Calu3 (cell line): ENCODE measurements at regions not wholly inside any gene's neighbourhood (a gene's known extent, or its start where the extent isn't known, plus 50 kb on each side); places are given as distances from the start of the nearest gene placed in this dataset.

Experiments used
- BruUV-seq: library from RNA; stranded (reverse); fragments of 400-500 nt; replicated peaks from 2 replicates; lab custom pipeline; 2021; lab: Mats Ljungman, UMichigan
- CTCF ChIA-PET: fragments of 300-600 bp; sonication (Branson Sonifier 250); formaldehyde crosslinking; loops from one replicate; lab custom pipeline; 2022; ENCODE audit warnings: antibody characterized with exemption; lab: Charles Lee
- DNase-seq: peaks from one replicate; pipeline ENCODE4 v3.0.0; 2022
- H3K27ac Mint-ChIP-seq: one replicate; pipeline ENCODE4 v1.8.0; 2022; ENCODE audit warnings: mixed read lengths; ENCODE audit not compliant: unreplicated experiment
- H3K27me3 Mint-ChIP-seq: one replicate; pipeline ENCODE4 v1.8.0; 2022; ENCODE audit warnings: mixed read lengths; ENCODE audit not compliant: unreplicated experiment
- H3K36me3 Mint-ChIP-seq: one replicate; pipeline ENCODE4 v1.8.0; 2022; ENCODE audit warnings: mild to moderate bottlenecking, moderate library complexity, mixed read lengths; ENCODE audit not compliant: insufficient read depth, unreplicated experiment
- H3K4me1 Mint-ChIP-seq: one replicate; pipeline ENCODE4 v1.8.0; 2022; ENCODE audit warnings: mild to moderate bottlenecking, low read depth, mixed read lengths; ENCODE audit not compliant: unreplicated experiment
- H3K4me3 Mint-ChIP-seq: one replicate; pipeline ENCODE4 v1.8.0; 2022; ENCODE audit warnings: mild to moderate bottlenecking, low read depth, moderate library complexity, mixed read lengths; ENCODE audit not compliant: unreplicated experiment
- H3K9me3 Mint-ChIP-seq: one replicate; pipeline ENCODE4 v1.8.0; 2022; ENCODE audit warnings: low read depth, mixed read lengths; ENCODE audit not compliant: unreplicated experiment
- CTCF ChIP-seq: fragments of 200-600 bp; IDR thresholded peaks from one replicate; pipeline ENCODE4 v1.8.0; 2022; ENCODE audit warnings: antibody characterized with exemption; ENCODE audit not compliant: unreplicated experiment
- intact Hi-C: fragments of 100-400 bp; cut with micrococcal nuclease; formaldehyde crosslinking; loops from one replicate; pipeline ENCODE4 v1.10.0; 2022; ENCODE audit not compliant: unreplicated experiment

- no peak for DNase-seq
- intact Hi-C loops: no loop called here
- H3K9me3 Mint-ChIP-seq: no peaks in the 10 kb centered on the region
- BruUV-seq: no TSS peak
- no peak overlapping the region for H3K4me3 Mint-ChIP-seq
- CTCF ChIA-PET: no interaction called here
- no peak overlapping the region for H3K27ac Mint-ChIP-seq
- no peaks in the 10 kb centered on the region for H3K4me1 Mint-ChIP-seq
- no peak for TF ChIP-seq CTCF
- H3K27me3 Mint-ChIP-seq: peaks cover 55% of the 10 kb centered on the region
- no peaks in the 10 kb centered on the region for H3K36me3 Mint-ChIP-seq
These were observed 161.3 kb downstream of the OLFM1 start for GRCh38 chr9:135248721-135249120.

- no peak for TF ChIP-seq CTCF
- Mint-ChIP-seq H3K36me3 (no peaks in the 10 kb centered on the region), H3K4me3 (no peak overlapping the region), H3K4me1 (no peaks in the 10 kb centered on the region), H3K9me3 (no peaks in the 10 kb centered on the region), H3K27ac (no peak overlapping the region), H3K27me3 (peaks cover 53% of the 10 kb centered on the region)
- CTCF ChIA-PET: no interaction called here
- no peak for DNase-seq
- intact Hi-C loops: no loop called here
- BruUV-seq: no TSS peak
These were observed 161.7 kb downstream of the OLFM1 start for GRCh38 chr9:135249191-135249590.

GRCh38 chr9:135249711-135250110 is 162.2 kb downstream of the OLFM1 start:
- Mint-ChIP-seq H3K27ac (no peak overlapping the region), H3K4me1 (no peaks in the 10 kb centered on the region), H3K4me3 (no peak overlapping the region), H3K36me3 (no peaks in the 10 kb centered on the region), H3K27me3 (peaks cover 49% of the 10 kb centered on the region), H3K9me3 (no peaks in the 10 kb centered on the region)
- TF ChIP-seq CTCF: no peak
- intact Hi-C loops: no loop called here
- no TSS peak for BruUV-seq
- no peak for DNase-seq
- CTCF ChIA-PET: no interaction called here

DNA sequence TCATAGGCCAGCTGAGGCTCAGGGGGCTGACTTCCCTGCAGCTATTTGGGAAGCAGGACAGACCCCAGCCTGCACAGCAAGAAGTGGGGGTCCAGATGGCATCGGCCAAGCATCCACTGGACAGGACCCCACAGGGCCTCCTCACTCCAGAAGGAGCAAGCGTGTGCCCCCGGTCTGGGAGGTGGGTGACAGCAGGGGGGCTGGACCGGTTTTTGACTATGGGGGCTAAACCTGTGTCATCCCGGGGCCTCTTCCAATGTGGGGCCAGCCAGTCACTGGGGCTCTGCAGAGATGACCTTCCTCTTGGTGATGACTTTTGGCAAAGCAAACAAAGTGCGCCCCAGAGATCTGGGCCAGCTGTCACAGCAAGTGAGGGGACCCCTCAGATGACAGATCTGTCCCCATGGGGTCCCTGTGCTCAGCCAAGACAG is 163.9 kb downstream of the OLFM1 start:
- no peak for DNase-seq
- Mint-ChIP-seq H3K9me3 (no peaks in the 10 kb centered on the region), H3K36me3 (no peaks in the 10 kb centered on the region), H3K27ac (no peak overlapping the region), H3K27me3 (peaks cover 33% of the 10 kb centered on the region), H3K4me1 (no peaks in the 10 kb centered on the region), H3K4me3 (no peak overlapping the region)
- BruUV-seq: no TSS peak
- intact Hi-C loops: no loop called here
- CTCF ChIA-PET: no interaction called here
- no peak for TF ChIP-seq CTCF
